PC-3 (cell line): ENCODE measurements at regions not wholly inside any gene's neighbourhood (a gene's known extent, or its start where the extent isn't known, plus 50 kb on each side); places are given as distances from the start of the nearest gene placed in this dataset.

Experiments used
- ATAC-seq: fragments of 200-7000 bp; cut with Tn5 transposase; 2 replicates; pipeline ENCODE4 v1.9.1; 2020; ENCODE audit warnings: mild to moderate bottlenecking, moderate library complexity
- BruUV-seq: library from RNA; stranded (reverse); fragments of 400-500 nt; replicated peaks from 2 replicates; lab custom pipeline; 2021; lab: Mats Ljungman, UMichigan
- CTCF ChIA-PET: fragments of 300-600 bp; sonication (Branson Sonifier 250); formaldehyde crosslinking; loops from one replicate; lab custom pipeline; 2022; ENCODE audit warnings: antibody characterized with exemption; lab: Charles Lee
- POLR2A ChIA-PET: fragments of 300-600 bp; sonication (Branson Sonifier 250); formaldehyde crosslinking; loops from one replicate; lab custom pipeline; 2022; ENCODE audit warnings: antibody characterized with exemption; ENCODE audit not compliant: unreplicated experiment; lab: Charles Lee
- DNase-seq: peaks from one replicate; pipeline ENCODE4 v3.0.0-alpha.2; 2015
- H2AFZ ChIP-seq: fragments of 300-600 bp; sonication (generic); 2 replicates; pipeline ENCODE4 v1.6.0; 2016; ENCODE audit warnings: antibody characterized with exemption, low read length
- H3F3A ChIP-seq: fragments of 300-600 bp; sonication (generic); one replicate; pipeline ENCODE4 v1.6.0; 2017; ENCODE audit warnings: antibody characterized with exemption, low read length, control low read depth, mild to moderate bottlenecking; ENCODE audit not compliant: unreplicated experiment
- H3K27ac ChIP-seq: fragments of 300-600 bp; sonication (generic); 2 replicates; pipeline ENCODE4 v1.5.1; 2016; ENCODE audit warnings: mild to moderate bottlenecking, low read length
- H3K27me3 ChIP-seq: fragments of 300-600 bp; sonication (generic); 2 replicates; pipeline ENCODE4 v1.6.1; 2016; ENCODE audit warnings: low read length, mixed read lengths
- H3K36me3 ChIP-seq: fragments of 300-600 bp; sonication (generic); 2 replicates; pipeline ENCODE4 v1.6.1; 2016; ENCODE audit warnings: low read depth, mixed run types, low read length, mixed read lengths
- H3K4me1 ChIP-seq: fragments of 300-600 bp; sonication (generic); 2 replicates; pipeline ENCODE4 v1.5.1; 2016; ENCODE audit warnings: low read length; ENCODE audit not compliant: insufficient read depth
- H3K4me2 ChIP-seq: fragments of 300-600 bp; sonication (generic); 2 replicates; pipeline ENCODE4 v1.6.0; 2016; ENCODE audit warnings: low read length
- H3K4me3 ChIP-seq: fragments of 300-600 bp; sonication (generic); 2 replicates; pipeline ENCODE4 v1.5.1; 2016; ENCODE audit warnings: mild to moderate bottlenecking, low read length, mixed read lengths
- H3K79me2 ChIP-seq: fragments of 300-600 bp; sonication (generic); 2 replicates; pipeline ENCODE4 v1.6.1; 2017; ENCODE audit warnings: low read length, mixed read lengths
- H3K9ac ChIP-seq: fragments of 300-600 bp; sonication (generic); 2 replicates; pipeline ENCODE4 v1.6.0; 2016; ENCODE audit warnings: mild to moderate bottlenecking, low read length
- H3K9me2 ChIP-seq: fragments of 300-600 bp; sonication (generic); replicated peaks from 2 replicates; pipeline ENCODE4 v1.6.1; 2016; ENCODE audit warnings: mixed run types, low read length, mixed read lengths
- H3K9me3 ChIP-seq: fragments of 300-600 bp; sonication (generic); 2 replicates; pipeline ENCODE4 v1.6.1; 2016; ENCODE audit warnings: low read length, mixed read lengths
- H4K20me1 ChIP-seq: fragments of 300-600 bp; sonication (generic); 2 replicates; pipeline ENCODE4 v1.6.1; 2016; ENCODE audit warnings: low read length, mixed read lengths
- CTCF ChIP-seq: fragments of 300-600 bp; sonication (generic); conservative IDR thresholded peaks from 2 replicates; pipeline ENCODE4 v1.5.1; 2017; ENCODE audit warnings: antibody characterized with exemption, low read depth, mild to moderate bottlenecking, low read length
- EZH2 ChIP-seq: fragments of 300-600 bp; sonication (generic); IDR thresholded peaks from one replicate; pipeline ENCODE4 v1.6.1; 2017; ENCODE audit warnings: antibody characterized with exemption, mild to moderate bottlenecking, low read length; ENCODE audit not compliant: unreplicated experiment
- EZH2phosphoT487 ChIP-seq: fragments of 300-600 bp; sonication (generic); IDR thresholded peaks from 2 replicates; pipeline ENCODE4 v1.6.1; 2018; ENCODE audit warnings: mild to moderate bottlenecking, antibody characterized with exemption, low read length, borderline replicate concordance
- intact Hi-C: fragments of 100-400 bp; cut with micrococcal nuclease; formaldehyde crosslinking; loops from 2 replicates; pipeline ENCODE4 v1.9.0; 2023

GRCh38 chr13:31910633-31911032 is 120.9 kb upstream of the FRY start:
- Histone ChIP-seq H3K4me2 (no peak overlapping the region), H3K4me3 (no peak overlapping the region), H3K27me3 (peaks cover 6% of the 10 kb centered on the region; the same call in 1 of the 2 replicates), H3K9me3 (no peaks in the 10 kb centered on the region), H3K4me1 (peaks cover 11% of the 10 kb centered on the region), H3K9me2 (no peaks in the 10 kb centered on the region), H3F3A (no peaks in the 10 kb centered on the region), H4K20me1 (no peaks in the 10 kb centered on the region), H3K27ac (no peak overlapping the region), H3K9ac (no peak overlapping the region), H3K79me2 (no peaks in the 10 kb centered on the region), H2AFZ (no peak overlapping the region), H3K36me3 (no peaks in the 10 kb centered on the region)
- no peak for TF ChIP-seq CTCF
- no peak for TF ChIP-seq EZH2
- TF ChIP-seq EZH2phosphoT487, result no peak
- BruUV-seq, result no TSS peak
- no peak for ATAC-seq
- intact Hi-C loops, result loop anchor here (1.0 kb wide), 1 partner anchor 400 kb away; no protein-coding TSS in a partner anchor
- ChIA-PET CTCF (interaction anchor here (0.7 to 1.1 kb wide), 3 partner anchors 254 to 671 kb away, joined by 3 to 7 read pairs (median 5); no protein-coding TSS in a partner anchor), POLR2A (no interaction called here)
- no peak for DNase-seq

- Histone ChIP-seq H3K27me3 (peaks cover 6% of the 10 kb centered on the region; the same call in 1 of the 2 replicates), H3K4me2 (no peak overlapping the region), H3K9me2 (no peaks in the 10 kb centered on the region), H2AFZ (no peak overlapping the region), H3K9ac (no peak overlapping the region), H3K4me1 (peaks cover 11% of the 10 kb centered on the region), H3K9me3 (no peaks in the 10 kb centered on the region), H4K20me1 (no peaks in the 10 kb centered on the region), H3K36me3 (no peaks in the 10 kb centered on the region), H3K4me3 (no peak overlapping the region), H3F3A (no peaks in the 10 kb centered on the region), H3K79me2 (no peaks in the 10 kb centered on the region), H3K27ac (no peak overlapping the region)
- POLR2A ChIA-PET, result no interaction called here
- CTCF ChIA-PET, result no interaction called here
- ATAC-seq, result no peak
- BruUV-seq, result no TSS peak
- intact Hi-C loops, result no loop called here
- peak; percentile 62 for DNase-seq
- TF ChIP-seq EZH2 (no peak), CTCF (no peak)
Observed at GRCh38 chr13:31912647-31913401, 118.8 kb upstream of the FRY start.

- Histone ChIP-seq H3K36me3 (no peaks in the 10 kb centered on the region), H3K4me1 (peaks cover 11% of the 10 kb centered on the region), H2AFZ (no peak overlapping the region), H3K9me3 (no peaks in the 10 kb centered on the region), H3K27me3 (peaks cover 3% of the 10 kb centered on the region; the same call in 1 of the 2 replicates), H3K9me2 (no peaks in the 10 kb centered on the region), H4K20me1 (no peaks in the 10 kb centered on the region), H3F3A (no peaks in the 10 kb centered on the region), H3K79me2 (no peaks in the 10 kb centered on the region), H3K27ac (no peak overlapping the region), H3K4me2 (no peak overlapping the region), H3K4me3 (no peak overlapping the region), H3K9ac (no peak overlapping the region)
- ChIA-PET CTCF (interaction anchor here (0.6 kb wide), 1 partner anchor 402 kb away, joined by 3 read pairs; the partner anchor contains the start of genes BRCA2 and ZAR1L), POLR2A (no interaction called here)
- intact Hi-C loops, result no loop called here
- no peak for ATAC-seq
- BruUV-seq, result no TSS peak
- no peak for DNase-seq
- TF ChIP-seq CTCF (no peak), EZH2 (no peak), EZH2phosphoT487 (no peak)
Observed at GRCh38 chr13:31913459-31913858, 118.1 kb upstream of the FRY start.
